Loucy (cell line): ENCODE measurements at regions not wholly inside any gene's neighbourhood (a gene's known extent, or its start where the extent isn't known, plus 50 kb on each side); places are given as distances from the start of the nearest gene placed in this dataset.

ENCODE experiments used
- H2AFZ ChIP-seq: fragments of 200-600 bp; sonication (generic); 2 replicates; pipeline ENCODE4 v1.6.0; 2016; ENCODE audit warnings: antibody characterized with exemption, mild to moderate bottlenecking, low read length, moderate library complexity
- H3F3A ChIP-seq: fragments of 200-600 bp; 2 replicates; pipeline ENCODE4 v1.6.0; 2016; ENCODE audit warnings: antibody characterized with exemption, low read depth, mild to moderate bottlenecking
- H3K27me3 ChIP-seq: fragments of 200-600 bp; sonication (generic); 2 replicates; pipeline ENCODE4 v1.6.1; 2014; ENCODE audit warnings: low read length, mild to moderate bottlenecking; ENCODE audit not compliant: insufficient read depth, poor library complexity, severe bottlenecking
- H3K36me3 ChIP-seq: fragments of 200-600 bp; sonication (generic); 2 replicates; pipeline ENCODE4 v1.6.1; 2016; ENCODE audit warnings: low read length; ENCODE audit not compliant: insufficient read depth
- H3K4me1 ChIP-seq: fragments of 200-600 bp; sonication (generic); 2 replicates; pipeline ENCODE4 v1.5.1; 2014; ENCODE audit warnings: low read length, mild to moderate bottlenecking; ENCODE audit not compliant: insufficient read depth, poor library complexity, severe bottlenecking
- H3K4me2 ChIP-seq: fragments of 200-600 bp; sonication (generic); 2 replicates; pipeline ENCODE4 v1.6.0; 2014; ENCODE audit warnings: antibody characterized with exemption, low read length, low read depth, mild to moderate bottlenecking; ENCODE audit not compliant: poor library complexity, severe bottlenecking
- H3K4me3 ChIP-seq: fragments of 200-600 bp; sonication (generic); 2 replicates; pipeline ENCODE4 v1.5.1; 2014; ENCODE audit warnings: low read length, mild to moderate bottlenecking, mixed read lengths; ENCODE audit not compliant: poor library complexity, severe bottlenecking
- H3K79me2 ChIP-seq: fragments of 200-600 bp; sonication (generic); 2 replicates; pipeline ENCODE4 v1.6.1; 2014; ENCODE audit warnings: low read length; ENCODE audit not compliant: insufficient read depth
- H3K9ac ChIP-seq: fragments of 200-600 bp; sonication (generic); 2 replicates; pipeline ENCODE4 v1.6.0; 2014; ENCODE audit warnings: mild to moderate bottlenecking, low read depth, low read length, moderate library complexity; ENCODE audit not compliant: poor library complexity, severe bottlenecking
- H3K9me2 ChIP-seq: fragments of 200-600 bp; sonication (generic); replicated peaks from 2 replicates; pipeline ENCODE4 v1.6.1; 2016; ENCODE audit warnings: low read depth, low read length, mixed read lengths
- H3K9me3 ChIP-seq: fragments of 200-600 bp; sonication (generic); 2 replicates; pipeline ENCODE4 v1.6.1; 2014; ENCODE audit warnings: mild to moderate bottlenecking, antibody characterized with exemption, low read length, low read depth; ENCODE audit not compliant: insufficient read depth
- H4K20me1 ChIP-seq: fragments of 200-600 bp; sonication (generic); 2 replicates; pipeline ENCODE4 v1.6.0; 2014; ENCODE audit warnings: antibody characterized with exemption, low read length, mild to moderate bottlenecking; ENCODE audit not compliant: insufficient read depth, poor library complexity, severe bottlenecking
- CTCF ChIP-seq: fragments of 200-600 bp; sonication (generic); conservative IDR thresholded peaks from 2 replicates; pipeline ENCODE4 v1.5.1; 2014; ENCODE audit warnings: mild to moderate bottlenecking, antibody characterized with exemption, low read length
- EZH2phosphoT487 ChIP-seq: fragments of 200-600 bp; IDR thresholded peaks from 2 replicates; pipeline ENCODE4 v1.6.1; 2018; ENCODE audit warnings: antibody characterized with exemption, mild to moderate bottlenecking, moderate library complexity, borderline replicate concordance

- Histone ChIP-seq H2AFZ (no peak overlapping the region), H3K9me2 (no peaks in the 10 kb centered on the region), H3K4me1 (peaks cover 5% of the 10 kb centered on the region), H3F3A (no peaks in the 10 kb centered on the region), H4K20me1 (no peaks in the 10 kb centered on the region), H3K9ac (no peak overlapping the region), H3K36me3 (no peaks in the 10 kb centered on the region), H3K79me2 (no peaks in the 10 kb centered on the region), H3K27me3 (no peaks in the 10 kb centered on the region), H3K4me3 (no peak overlapping the region), H3K9me3 (no peaks in the 10 kb centered on the region), H3K4me2 (no peak overlapping the region)
- TF ChIP-seq EZH2phosphoT487 (no peak), CTCF (no peak)
These were observed 206.3 kb upstream of the GDNF start for GRCh38 chr5:38046103-38046502.

- TF ChIP-seq EZH2phosphoT487 (no peak), CTCF (no peak)
- H4K20me1 ChIP-seq: no peaks in the 10 kb centered on the region
- H3K9ac ChIP-seq: no peak overlapping the region
These were observed 205.6 kb upstream of the GDNF start for GRCh38 chr5:38045446-38045845.

GRCh38 chr5:38039826-38040225 is 200.0 kb upstream of the GDNF start:
- H3K9me3 ChIP-seq: no peaks in the 10 kb centered on the region
- no peaks in the 10 kb centered on the region for H3K79me2 ChIP-seq
- no peak overlapping the region for H3K4me3 ChIP-seq
- no peak overlapping the region for H2AFZ ChIP-seq
- H4K20me1 ChIP-seq: no peaks in the 10 kb centered on the region
- TF ChIP-seq CTCF: no peak
- TF ChIP-seq EZH2phosphoT487: no peak
- H3K4me1 ChIP-seq: no peaks in the 10 kb centered on the region
- no peaks in the 10 kb centered on the region for H3K27me3 ChIP-seq
- no peak overlapping the region for H3K4me2 ChIP-seq
- H3K9ac ChIP-seq: no peak overlapping the region
- no peaks in the 10 kb centered on the region for H3K9me2 ChIP-seq
- H3K36me3 ChIP-seq: no peaks in the 10 kb centered on the region
- H3F3A ChIP-seq: no peaks in the 10 kb centered on the region

More at GRCh38 chr5:38045446-38045845, 205.6 kb upstream of the GDNF start:
- H3K79me2 ChIP-seq: no peaks in the 10 kb centered on the region
- no peaks in the 10 kb centered on the region for H3F3A ChIP-seq
- no peaks in the 10 kb centered on the region for H3K27me3 ChIP-seq
- H3K9me2 ChIP-seq: no peaks in the 10 kb centered on the region
- H3K4me3 ChIP-seq: no peak overlapping the region
- peaks cover 5% of the 10 kb centered on the region for H3K4me1 ChIP-seq
- H2AFZ ChIP-seq: no peak overlapping the region
- no peaks in the 10 kb centered on the region for H3K36me3 ChIP-seq
- no peaks in the 10 kb centered on the region for H3K9me3 ChIP-seq
- H3K4me2 ChIP-seq: no peak overlapping the region
